Erythroblast (primary cell): ENCODE measurements at regions not wholly inside any gene's neighbourhood (a gene's known extent, or its start where the extent isn't known, plus 50 kb on each side); places are given as distances from the start of the nearest gene placed in this dataset.

Experiments used
- DNase-seq, 2 experiments: peaks; one replicate each; lab custom pipeline; 2025; lab: John Stamatoyannopoulos, UW
- GATA1 ChIP-seq: IDR thresholded peaks from 2 replicates; pipeline ENCODE4 v1.6.1; 2011; ENCODE audit warnings: low read depth, mild to moderate bottlenecking, control low read depth, low read length, moderate library complexity
- POLR2A ChIP-seq: IDR thresholded peaks from 2 replicates; pipeline ENCODE4 v1.6.1; 2011; ENCODE audit warnings: mild to moderate bottlenecking, low read length

DNA sequence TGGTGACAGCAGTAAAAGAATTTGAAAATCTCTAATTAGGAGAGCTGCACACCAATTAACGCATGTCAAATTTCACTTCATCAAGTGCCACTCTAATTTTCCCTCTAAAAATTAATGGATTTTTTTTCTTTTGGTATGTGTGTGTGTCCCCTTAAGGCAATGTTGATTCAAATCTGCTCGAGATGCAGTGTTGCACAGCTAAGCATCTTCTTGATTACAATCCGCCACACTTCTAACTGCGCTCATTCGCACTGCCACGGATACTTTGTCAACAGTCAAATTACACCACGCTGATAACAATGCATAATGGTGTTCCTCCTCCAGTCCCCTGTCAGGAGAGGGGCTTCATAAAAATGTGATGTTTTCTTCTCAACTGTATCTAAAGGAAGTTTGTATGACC lies 261.4 kb downstream of the MEIS1 start:
- TF ChIP-seq POLR2A (no peak), GATA1 (no peak)
- DNase-seq, result no peak

DNA sequence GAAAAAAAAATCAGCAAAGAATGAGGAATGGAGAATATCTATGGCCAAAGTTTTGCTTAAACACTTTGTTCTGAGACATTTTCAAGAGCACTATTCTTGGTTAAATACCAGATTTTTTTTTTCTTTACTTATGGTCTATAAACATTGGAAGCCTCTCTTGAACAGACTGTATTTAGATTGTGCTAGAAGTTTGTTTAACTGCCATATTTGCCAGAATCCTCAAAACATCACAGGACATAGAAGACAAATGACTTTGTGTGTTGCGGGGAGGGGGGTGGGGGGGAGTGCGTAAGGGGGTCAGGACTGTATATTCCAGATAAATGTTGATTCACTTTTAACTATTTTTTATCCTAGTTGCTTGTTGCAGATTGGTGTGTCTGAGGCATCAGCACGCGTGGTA lies 262.0 kb downstream of the MEIS1 start:
- DNase-seq, result no peak
- no peak for TF ChIP-seq GATA1

DNA sequence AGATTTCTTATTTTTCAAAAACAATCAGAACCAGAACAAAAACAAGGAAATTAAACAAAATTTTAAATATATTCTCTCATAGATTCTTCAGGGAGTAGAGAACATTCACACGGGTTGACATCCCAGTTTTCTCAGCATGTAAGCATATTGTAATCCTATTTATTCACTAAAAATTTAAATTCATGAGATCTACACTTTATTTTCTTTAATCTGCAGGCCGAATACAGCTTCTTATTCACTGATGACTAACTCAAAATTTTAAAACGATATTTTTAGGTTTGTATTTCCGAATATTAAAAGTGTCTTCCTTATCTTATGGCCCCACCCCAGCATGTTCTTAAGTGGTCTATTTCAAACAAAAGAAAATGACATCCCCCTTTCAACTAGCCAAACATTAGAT lies 262.4 kb downstream of the MEIS1 start:
- no peak for DNase-seq
- TF ChIP-seq GATA1 (no peak), POLR2A (no peak)

GRCh38 chr2:66698091-66698490 lies 263.2 kb downstream of the MEIS1 start:
- no peak for TF ChIP-seq POLR2A
- TF ChIP-seq GATA1, result no peak
- DNase-seq, result no peak

DNA sequence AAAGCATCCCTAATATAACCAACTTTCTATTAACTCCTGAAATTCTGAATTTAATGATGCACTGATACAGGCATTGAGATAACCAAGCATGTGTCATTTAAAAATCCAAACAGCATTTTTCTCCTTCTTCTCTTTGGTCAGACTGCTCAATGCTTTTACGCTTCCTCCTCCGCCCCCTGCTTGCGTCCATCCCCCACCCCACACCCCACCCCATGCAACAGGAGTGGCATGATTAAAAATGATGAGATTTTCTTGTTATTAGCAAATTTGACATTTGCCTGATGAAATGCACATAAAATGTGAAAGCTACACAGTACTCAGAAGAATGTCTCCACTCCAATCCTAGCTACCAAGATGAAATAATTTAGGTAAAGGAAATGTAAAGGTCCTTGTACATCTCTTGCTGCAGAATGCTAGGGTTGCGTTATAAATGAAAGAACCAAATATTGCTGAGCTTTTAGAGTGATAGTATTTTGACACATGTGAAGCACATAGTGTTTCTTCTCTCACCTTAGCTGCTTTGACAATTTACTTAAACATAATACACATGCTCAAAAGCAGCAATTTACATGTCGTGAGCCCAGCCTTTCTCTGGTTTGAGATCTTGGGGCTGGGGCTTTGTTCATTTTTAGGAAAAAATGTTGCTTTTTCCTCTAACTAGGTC lies 263.8 kb downstream of the MEIS1 start:
- TF ChIP-seq POLR2A (no peak), GATA1 (no peak)
- no peak for DNase-seq

GRCh38 chr2:66699416-66699792 lies 264.5 kb downstream of the MEIS1 start:
- TF ChIP-seq POLR2A, result no peak
- no peak for TF ChIP-seq GATA1
- DNase-seq, result no peak

- DNase-seq, result no peak
- TF ChIP-seq GATA1 (no peak), POLR2A (no peak)
These were observed 265.1 kb downstream of the MEIS1 start for GRCh38 chr2:66699793-66700676.

- TF ChIP-seq GATA1, result no peak
- TF ChIP-seq POLR2A, result no peak
- no peak for DNase-seq
These were observed 265.7 kb downstream of the MEIS1 start for GRCh38 chr2:66700677-66701066.

DNA sequence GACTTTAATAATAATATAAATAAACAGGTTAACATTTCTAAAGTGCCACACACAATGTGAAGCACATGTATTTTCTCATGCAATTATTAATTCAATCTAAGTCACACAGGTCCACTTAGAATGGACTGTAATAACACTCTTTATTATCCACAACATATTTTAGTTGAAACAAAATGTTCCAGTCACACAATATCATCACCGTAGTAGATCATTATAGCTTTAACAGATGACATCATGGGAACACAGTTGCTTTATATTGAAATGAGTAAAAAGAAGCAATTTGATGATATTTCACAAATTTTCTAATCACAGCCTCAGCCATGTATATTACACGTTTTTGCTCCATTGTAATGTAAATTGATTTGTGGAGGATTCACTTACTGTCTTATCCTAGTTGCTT lies 266.3 kb downstream of the MEIS1 start:
- no peak for TF ChIP-seq GATA1
- TF ChIP-seq POLR2A, result no peak
- no peak for DNase-seq

DNA sequence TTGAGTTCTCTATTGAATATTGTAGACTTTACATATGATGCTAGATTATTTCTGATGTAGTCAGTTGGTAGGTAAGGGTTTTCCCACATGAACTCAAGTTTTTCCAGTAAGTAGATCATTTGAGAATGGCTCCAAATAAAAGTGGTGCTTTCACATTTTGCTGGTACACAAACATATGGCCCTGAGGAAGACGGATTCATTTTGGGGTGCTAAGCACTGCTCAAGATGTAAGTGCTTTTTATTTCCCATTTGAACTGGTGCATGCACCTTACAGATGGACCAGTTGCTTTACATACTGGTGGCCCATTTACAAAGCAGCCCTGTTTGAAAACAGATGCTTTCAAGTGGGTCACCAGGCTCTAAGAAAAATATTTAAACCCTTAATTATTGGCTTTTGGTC lies 266.7 kb downstream of the MEIS1 start:
- TF ChIP-seq POLR2A (no peak), GATA1 (no peak)
- no peak for DNase-seq

- DNase-seq, result no peak
- TF ChIP-seq POLR2A (no peak), GATA1 (no peak)
These were observed 267.4 kb downstream of the MEIS1 start for GRCh38 chr2:66702301-66702700.

GRCh38 chr2:66704786-66705185 lies 269.9 kb downstream of the MEIS1 start:
- TF ChIP-seq GATA1 (no peak), POLR2A (no peak)
- no peak for DNase-seq

DNA sequence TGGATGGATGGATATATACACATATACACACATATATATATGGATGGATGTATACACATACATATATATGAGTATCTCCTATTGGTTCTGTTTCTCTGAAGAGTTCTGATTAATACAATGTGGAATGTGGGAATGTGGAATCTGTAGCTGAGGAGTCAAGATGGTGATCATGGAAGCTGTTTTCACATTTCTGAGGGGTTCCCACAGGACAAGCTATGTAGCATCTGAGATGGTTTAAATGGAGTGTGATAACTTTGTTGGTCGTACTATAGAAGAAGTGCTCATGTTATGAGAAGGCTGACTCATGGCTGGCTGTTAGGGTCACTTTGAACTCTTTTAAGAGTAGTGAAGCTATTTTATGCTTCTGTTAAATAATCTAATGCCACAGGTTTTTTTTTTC lies 279.7 kb downstream of the MEIS1 start:
- no peak for DNase-seq

DNA sequence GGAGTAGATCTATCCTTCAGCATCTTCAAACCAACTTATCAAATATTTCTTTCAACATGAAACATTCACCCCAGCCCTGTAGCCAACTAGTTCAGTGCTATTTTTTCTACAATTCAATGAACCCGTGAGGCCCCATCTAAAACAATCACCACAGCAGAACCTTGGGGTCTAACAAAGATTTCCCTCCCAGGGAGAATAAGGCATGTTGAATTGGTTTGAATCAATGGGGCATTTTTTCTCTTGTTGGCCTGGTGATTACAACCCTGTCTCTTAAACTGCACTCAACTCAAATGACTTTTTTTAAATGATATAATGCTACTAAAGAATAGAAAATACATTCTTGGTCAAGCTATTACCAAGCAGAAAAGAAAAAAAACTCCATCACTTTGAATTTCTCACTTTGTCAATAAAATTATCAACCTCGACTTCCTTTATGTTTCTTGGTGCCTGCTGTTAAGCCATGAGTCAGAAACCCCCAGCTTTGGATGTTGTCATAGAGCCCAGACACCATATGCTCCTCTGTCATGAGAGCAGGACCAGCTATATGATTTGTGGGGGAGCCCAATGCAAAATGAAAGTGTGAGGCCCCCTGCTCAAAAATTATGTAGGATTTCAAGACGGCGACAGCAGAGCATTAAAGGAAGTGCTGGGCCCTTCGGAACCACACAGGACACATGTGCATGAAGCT lies 282.4 kb downstream of the MEIS1 start:
- DNase-seq, result no peak
- TF ChIP-seq POLR2A (no peak), GATA1 (no peak)

More for the DNA sequence above, 279.7 kb downstream of the MEIS1 start:
- TF ChIP-seq GATA1 (no peak), POLR2A (no peak)

- no peak for DNase-seq
- TF ChIP-seq GATA1 (no peak), POLR2A (no peak)
These were observed 283.0 kb downstream of the MEIS1 start for GRCh38 chr2:66717973-66718372.
